Islet of Langerhans (tissue), 1 donor: ENCODE measurements at regions not wholly inside any gene's neighbourhood (a gene's known extent, or its start where the extent isn't known, plus 50 kb on each side); places are given as distances from the start of the nearest gene placed in this dataset.
A peak's percentile ranks its signal among the peaks of the same experiment; 100 is the strongest.
"Not testable (repeated sequence)": the region's sequence is repeated elsewhere in the genome, so short reads cannot be mapped to it uniquely, and the experiment has no call there.

Experiments used
- FAIRE-seq: peaks from one replicate; lab custom pipeline; 2011; peaks lifted over from hg19 to GRCh38; lab: Jason Lieb, UNC

GRCh38 chrY:3037471-3037870, 102.3 kb downstream of the ZFY start:
- no peak for FAIRE-seq

GRCh38 chrY:3040415-3040814, 105.2 kb downstream of the ZFY start:
- no peak for FAIRE-seq

DNA sequence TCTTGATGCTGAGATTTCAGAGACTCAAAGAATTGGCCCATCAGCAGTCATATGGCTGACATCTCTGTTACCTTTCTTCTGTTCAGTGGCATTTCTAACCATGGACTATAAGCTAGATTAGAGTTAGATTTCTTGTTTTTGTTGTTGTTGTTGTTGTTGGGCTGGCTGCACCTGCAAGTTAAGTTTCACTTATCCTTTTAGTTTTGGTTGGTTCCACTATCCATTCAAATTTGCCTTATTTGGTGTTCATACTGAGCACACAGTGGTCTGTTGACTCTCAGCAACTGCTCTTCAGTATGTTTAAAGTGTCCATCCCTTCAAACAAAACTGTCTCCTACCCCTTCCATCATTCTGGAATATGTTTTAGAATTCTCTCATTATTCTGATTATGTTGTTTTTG, 106.8 kb downstream of the ZFY start:
- no peak for FAIRE-seq

DNA sequence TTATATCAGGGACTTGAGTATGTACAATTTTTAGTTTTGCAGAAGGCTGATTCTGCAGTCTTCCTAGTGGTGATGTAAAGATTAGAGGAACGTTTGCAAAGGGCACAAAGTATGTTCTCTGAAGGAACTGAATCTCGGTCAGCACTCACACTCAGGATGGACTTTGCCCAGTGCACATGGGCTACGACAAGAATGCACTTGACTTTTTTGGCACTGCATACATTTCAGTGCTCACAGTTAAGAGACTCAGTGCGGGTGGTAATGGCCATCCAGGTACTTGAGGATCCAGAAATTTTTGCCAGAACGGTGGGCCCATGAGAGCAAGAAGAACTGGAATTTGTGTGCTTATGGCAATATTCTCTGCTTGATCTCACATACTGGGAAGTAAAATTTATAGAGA, 107.7 kb downstream of the ZFY start:
- FAIRE-seq, result no peak

GRCh38 chrY:3045048-3045447, 109.9 kb downstream of the ZFY start:
- no peak for FAIRE-seq

DNA sequence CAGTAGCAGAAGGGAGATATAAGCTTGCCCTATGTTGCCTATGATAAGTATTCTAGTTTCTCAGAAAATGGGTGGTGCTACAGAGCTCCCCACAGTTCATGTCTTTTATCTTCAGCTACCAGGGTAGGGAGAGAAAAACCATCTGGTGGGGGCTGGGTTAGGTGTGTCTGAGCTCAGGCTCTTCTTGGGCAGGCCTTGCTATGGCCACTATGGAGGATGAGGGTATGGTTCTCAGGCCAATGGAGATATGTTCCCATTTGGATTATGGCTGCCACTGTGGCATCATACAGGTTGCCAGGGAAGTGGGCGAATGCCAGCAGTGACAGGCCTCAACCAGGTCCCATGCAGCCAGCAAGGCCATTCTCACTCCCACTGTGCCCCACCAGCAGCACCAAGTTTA, 120.3 kb downstream of the ZFY start:
- FAIRE-seq, result not testable (repeated sequence)

DNA sequence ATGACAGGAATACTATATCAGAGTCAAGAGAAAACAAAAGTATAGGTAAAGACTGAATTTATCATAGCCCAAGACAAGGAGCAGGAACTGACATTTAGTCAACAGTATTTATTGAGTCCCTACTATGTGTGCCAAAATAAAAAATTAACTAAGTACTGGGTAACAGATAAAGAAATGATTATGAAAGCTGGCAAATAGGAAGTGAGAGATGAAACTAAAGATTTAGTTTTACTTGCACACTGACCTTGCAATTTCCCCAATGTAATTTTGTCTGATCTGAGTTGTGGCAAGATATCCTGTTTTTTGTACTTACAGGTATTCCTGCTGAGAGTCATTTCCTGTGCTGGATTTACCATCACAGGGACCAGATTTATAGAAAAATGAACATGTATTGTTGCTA, 123.2 kb downstream of the ZFY start:
- not testable (repeated sequence) for FAIRE-seq

DNA sequence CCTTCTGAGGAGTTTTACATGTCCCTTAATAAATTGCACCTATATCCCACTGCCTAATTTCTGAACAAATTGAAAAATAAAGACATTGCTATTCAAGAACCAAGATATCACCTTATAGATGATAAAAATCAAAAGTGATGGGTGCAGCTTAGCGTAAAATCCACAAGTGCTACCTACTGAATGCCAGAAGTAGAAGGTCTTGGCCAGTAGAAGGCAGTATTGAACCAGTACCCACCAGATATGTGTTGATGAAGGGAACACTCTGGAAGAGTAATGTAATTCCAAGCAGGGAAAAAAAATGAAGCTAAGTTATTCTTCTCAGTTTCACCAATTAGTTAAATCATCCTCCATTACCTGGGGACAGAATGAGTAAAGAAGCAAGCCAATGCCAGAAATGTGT, 125.5 kb downstream of the ZFY start:
- FAIRE-seq, result not testable (repeated sequence)

GRCh38 chrY:3088149-3088548, 153.0 kb downstream of the ZFY start:
- FAIRE-seq, result not testable (repeated sequence)

DNA sequence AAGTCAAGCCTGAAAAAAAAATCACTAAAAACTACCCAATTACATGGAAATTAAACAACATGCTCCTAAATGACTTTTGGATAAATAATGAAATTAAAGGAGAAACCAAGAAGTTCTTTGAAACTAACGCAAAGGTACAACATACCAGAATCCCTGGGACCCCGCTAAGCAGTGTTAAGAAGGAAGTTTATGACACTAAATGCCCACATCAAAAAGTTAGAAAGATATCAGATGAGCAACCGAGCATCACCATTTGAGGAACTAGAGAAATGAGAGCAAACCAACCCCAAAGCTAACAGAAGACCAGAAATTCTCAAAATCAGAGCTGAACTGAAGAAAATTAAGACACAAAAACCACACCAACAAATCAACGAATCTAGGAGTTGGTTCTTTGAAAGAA, 173.5 kb downstream of the ZFY start:
- not testable (repeated sequence) for FAIRE-seq

DNA sequence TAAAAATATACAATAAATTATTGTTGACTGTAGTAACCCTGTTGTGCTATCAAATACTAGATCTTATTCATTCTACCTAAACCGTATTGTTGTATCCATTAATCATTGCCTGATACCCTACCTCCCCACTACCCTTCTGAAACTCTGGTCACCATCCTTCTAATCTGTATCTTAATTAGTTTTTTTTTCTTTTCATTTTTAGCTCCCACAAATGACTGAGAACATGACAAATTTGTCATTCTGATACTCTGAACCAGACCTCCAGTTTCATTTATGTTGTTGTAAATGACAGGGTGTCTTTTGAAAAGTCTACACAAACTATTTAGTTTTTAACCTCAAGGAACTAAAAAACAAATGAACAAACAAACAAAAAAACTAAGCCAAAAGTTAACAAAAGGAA, 185.1 kb downstream of the ZFY start:
- not testable (repeated sequence) for FAIRE-seq

- FAIRE-seq, result not testable (repeated sequence)
These were observed 185.5 kb downstream of the ZFY start for GRCh38 chrY:3120716-3121115.

- not testable (repeated sequence) for FAIRE-seq
These were observed 188.3 kb downstream of the ZFY start for GRCh38 chrY:3123482-3123881.

- peak; percentile 82 for FAIRE-seq
These were observed 235.9 kb downstream of the ZFY start for GRCh38 chrY:3171074-3171473.

GRCh38 chrY:3195035-3195434, 259.9 kb downstream of the ZFY start:
- FAIRE-seq, result not testable (repeated sequence)

- not testable (repeated sequence) for FAIRE-seq
These were observed 267.1 kb downstream of the ZFY start for GRCh38 chrY:3202287-3202686.

- not testable (repeated sequence) for FAIRE-seq
These were observed 271.6 kb downstream of the ZFY start for GRCh38 chrY:3206733-3207132.

- not testable (repeated sequence) for FAIRE-seq
These were observed 278.0 kb downstream of the ZFY start for GRCh38 chrY:3213183-3213582.

- FAIRE-seq, result not testable (repeated sequence)
These were observed 283.0 kb downstream of the ZFY start for GRCh38 chrY:3218134-3218533.

DNA sequence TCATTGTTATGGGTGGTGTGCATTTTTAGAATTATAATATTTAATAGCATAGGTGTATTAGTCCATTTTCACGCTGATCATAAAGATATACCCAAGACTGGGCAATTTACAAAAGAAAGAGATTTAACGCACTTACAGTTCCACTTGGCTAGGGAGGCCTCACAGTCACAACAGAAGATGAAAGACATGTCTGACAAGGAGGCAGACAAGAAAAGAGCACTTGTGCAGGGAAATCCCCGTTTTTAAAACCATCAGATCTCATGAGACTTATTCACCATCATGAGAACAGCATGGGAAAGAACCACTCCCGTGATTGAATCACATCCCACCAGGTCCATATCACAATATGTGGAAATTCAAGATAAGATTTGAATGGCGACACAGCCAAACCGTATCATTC, 283.4 kb downstream of the ZFY start:
- FAIRE-seq, result not testable (repeated sequence)

DNA sequence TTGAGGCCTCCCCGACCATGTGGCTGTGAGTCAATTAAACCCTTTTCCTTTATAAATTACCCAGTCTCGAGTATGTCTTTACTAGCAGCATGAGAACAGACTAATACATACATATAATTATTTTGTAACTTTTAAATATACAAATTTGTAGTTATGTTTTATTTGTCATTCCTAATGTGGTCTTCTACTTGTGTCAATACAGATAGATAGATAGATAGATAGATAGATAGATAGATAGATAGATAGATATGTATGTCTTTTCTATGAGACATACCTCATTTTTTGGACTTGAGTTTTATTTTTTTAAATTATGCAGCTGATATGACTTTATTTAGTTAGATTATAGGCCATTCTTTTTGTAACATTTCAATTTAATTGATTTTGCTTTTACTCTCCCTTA, 316.0 kb upstream of the TGIF2LY start:
- not testable (repeated sequence) for FAIRE-seq

GRCh38 chrY:3288063-3288462, 290.8 kb upstream of the TGIF2LY start:
- FAIRE-seq, result not testable (repeated sequence)

GRCh38 chrY:3297235-3297634, 281.6 kb upstream of the TGIF2LY start:
- FAIRE-seq, result not testable (repeated sequence)

GRCh38 chrY:3319988-3320387, 258.9 kb upstream of the TGIF2LY start:
- FAIRE-seq, result not testable (repeated sequence)

GRCh38 chrY:3367535-3367934, 211.3 kb upstream of the TGIF2LY start:
- FAIRE-seq, result peak; percentile 84
